ENCODE measurements at regions not wholly inside any gene's neighbourhood (a gene's known extent, or its start where the extent isn't known, plus 50 kb on each side); places are given as distances from the start of the nearest gene placed in this dataset.

GRCh38 chr6:130494729-130495128 lies 128.9 kb downstream of the TMEM200A start:
- Mint-ChIP-seq H3K4me1 (ENCODE audit: low read depth) (no peaks in the 10 kb centered on the region), H3K4me3 (no peak overlapping the region), H3K9me3 (no peaks in the 10 kb centered on the region), H3K36me3 (ENCODE audit: low read depth) (no peaks in the 10 kb centered on the region), H3K27ac (no peak overlapping the region), H3K27me3 (no peaks in the 10 kb centered on the region)
- Histone ChIP-seq H3K4me1 (ENCODE audit: insufficient read depth, low read length) (no peaks in the 10 kb centered on the region), H3K9me3 (ENCODE audit: control insufficient read depth in 1 of 2, insufficient read depth in 1 of 2, low read length in 2 of 2) (no peaks in the 10 kb centered on the region), H3K27ac (ENCODE audit: low read depth in 1 of 2, low read length in 2 of 2) (no peak overlapping the region), H3K4me3 (ENCODE audit: low read length) (no peak overlapping the region), H3K27me3 (ENCODE audit: control insufficient read depth in 1 of 2, insufficient read depth in 2 of 2, low read length in 2 of 2) (no peaks in the 10 kb centered on the region), H3K36me3 (ENCODE audit: insufficient read depth, low read length) (no peaks in the 10 kb centered on the region)
- CTCF ChIA-PET: no interaction called here
- DNase-seq (no peak), ATAC-seq (ENCODE audit: poor library complexity) (no peak)
- no peak for TF ChIP-seq CTCF (IDR thresholded peaks at IDR 0.05)
- POLR2A ChIA-PET: no interaction called here
- intact Hi-C loops (cut with DNase I, micrococcal nuclease): no loop called here

- ChIA-PET POLR2A (no interaction called here), CTCF (no interaction called here)
- H3K27me3 Mint-ChIP-seq: no peaks in the 10 kb centered on the region
- no peak for ATAC-seq (ENCODE audit: poor library complexity)
- no peak overlapping the region for H3K4me3 Mint-ChIP-seq
- Histone ChIP-seq H3K4me3 (ENCODE audit: low read length) (no peak overlapping the region), H3K27ac (ENCODE audit: low read depth in 1 of 2, low read length in 2 of 2) (no peak overlapping the region), H3K27me3 (ENCODE audit: control insufficient read depth in 1 of 2, insufficient read depth in 2 of 2, low read length in 2 of 2) (no peaks in the 10 kb centered on the region), H3K9me3 (ENCODE audit: control insufficient read depth in 1 of 2, insufficient read depth in 1 of 2, low read length in 2 of 2) (no peaks in the 10 kb centered on the region), H3K36me3 (ENCODE audit: insufficient read depth, low read length) (no peaks in the 10 kb centered on the region), H3K4me1 (ENCODE audit: insufficient read depth, low read length) (peaks cover 3% of the 10 kb centered on the region)
- no peak for DNase-seq
- no peaks in the 10 kb centered on the region for H3K36me3 Mint-ChIP-seq (ENCODE audit: low read depth)
- no peaks in the 10 kb centered on the region for H3K9me3 Mint-ChIP-seq
- TF ChIP-seq CTCF (IDR thresholded peaks at IDR 0.05): no peak
- peaks cover 15% of the 10 kb centered on the region for H3K4me1 Mint-ChIP-seq (ENCODE audit: low read depth)
- no peak overlapping the region for H3K27ac Mint-ChIP-seq
- intact Hi-C loops (cut with DNase I, micrococcal nuclease): no loop called here
These were observed 134.9 kb downstream of the TMEM200A start for GRCh38 chr6:130500693-130501092.

GRCh38 chr6:130503146-130503545 lies 137.3 kb downstream of the TMEM200A start:
- ATAC-seq (ENCODE audit: poor library complexity): no peak

More at GRCh38 chr6:130503146-130503545, 137.3 kb downstream of the TMEM200A start:
- H3K9me3 ChIP-seq (ENCODE audit: control insufficient read depth in 1 of 2, insufficient read depth in 1 of 2, low read length in 2 of 2): no peaks in the 10 kb centered on the region
- Mint-ChIP-seq H3K4me1 (ENCODE audit: low read depth) (peaks cover 29% of the 10 kb centered on the region), H3K27ac (no peak overlapping the region), H3K9me3 (no peaks in the 10 kb centered on the region), H3K4me3 (no peak overlapping the region), H3K27me3 (no peaks in the 10 kb centered on the region), H3K36me3 (ENCODE audit: low read depth) (no peaks in the 10 kb centered on the region)
- ChIA-PET CTCF (no interaction called here), POLR2A (no interaction called here)
- H3K4me3 ChIP-seq (ENCODE audit: low read length): no peak overlapping the region
- DNase-seq: no peak
- H3K4me1 ChIP-seq (ENCODE audit: insufficient read depth, low read length): peaks cover 3% of the 10 kb centered on the region
- H3K36me3 ChIP-seq (ENCODE audit: insufficient read depth, low read length): no peaks in the 10 kb centered on the region
- no peak for TF ChIP-seq CTCF (IDR thresholded peaks at IDR 0.05)
- H3K27me3 ChIP-seq (ENCODE audit: control insufficient read depth in 1 of 2, insufficient read depth in 2 of 2, low read length in 2 of 2): no peaks in the 10 kb centered on the region
- intact Hi-C loops (cut with DNase I, micrococcal nuclease): no loop called here
- H3K27ac ChIP-seq (ENCODE audit: low read depth in 1 of 2, low read length in 2 of 2): no peak overlapping the region

Measured in CD4-positive, alpha-beta T cell (primary cell).